ENCODE measurements at regions not wholly inside any gene's neighbourhood (a gene's known extent, or its start where the extent isn't known, plus 50 kb on each side); places are given as distances from the start of the nearest gene placed in this dataset.
"Not testable (repeated sequence)": the region's sequence is repeated elsewhere in the genome, so short reads cannot be mapped to it uniquely, and the experiment has no call there.

DNA sequence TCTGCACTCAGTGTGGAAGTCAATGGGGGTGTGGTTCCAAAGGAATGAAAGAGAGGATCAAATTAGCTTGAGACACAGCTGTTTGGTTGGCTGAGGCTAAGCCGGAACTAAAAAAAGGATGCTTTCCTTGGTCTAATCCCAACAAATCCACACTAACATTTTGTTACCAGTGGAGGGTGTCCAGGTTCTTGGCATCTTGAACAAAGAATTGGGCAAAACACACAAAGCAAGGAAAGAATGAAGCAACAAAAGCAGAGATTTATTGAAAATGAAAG is 278.6 kb upstream of the PLET1 start:
- not testable (repeated sequence) for DNase-seq (ENCODE audit: low read depth)

- no peak for DNase-seq (ENCODE audit: low read depth)
These were observed 279.1 kb upstream of the PLET1 start for GRCh38 chr11:112539741-112540140.

- no peak for DNase-seq (ENCODE audit: low read depth)
These were observed 279.6 kb upstream of the PLET1 start for GRCh38 chr11:112540261-112540660.

DNA sequence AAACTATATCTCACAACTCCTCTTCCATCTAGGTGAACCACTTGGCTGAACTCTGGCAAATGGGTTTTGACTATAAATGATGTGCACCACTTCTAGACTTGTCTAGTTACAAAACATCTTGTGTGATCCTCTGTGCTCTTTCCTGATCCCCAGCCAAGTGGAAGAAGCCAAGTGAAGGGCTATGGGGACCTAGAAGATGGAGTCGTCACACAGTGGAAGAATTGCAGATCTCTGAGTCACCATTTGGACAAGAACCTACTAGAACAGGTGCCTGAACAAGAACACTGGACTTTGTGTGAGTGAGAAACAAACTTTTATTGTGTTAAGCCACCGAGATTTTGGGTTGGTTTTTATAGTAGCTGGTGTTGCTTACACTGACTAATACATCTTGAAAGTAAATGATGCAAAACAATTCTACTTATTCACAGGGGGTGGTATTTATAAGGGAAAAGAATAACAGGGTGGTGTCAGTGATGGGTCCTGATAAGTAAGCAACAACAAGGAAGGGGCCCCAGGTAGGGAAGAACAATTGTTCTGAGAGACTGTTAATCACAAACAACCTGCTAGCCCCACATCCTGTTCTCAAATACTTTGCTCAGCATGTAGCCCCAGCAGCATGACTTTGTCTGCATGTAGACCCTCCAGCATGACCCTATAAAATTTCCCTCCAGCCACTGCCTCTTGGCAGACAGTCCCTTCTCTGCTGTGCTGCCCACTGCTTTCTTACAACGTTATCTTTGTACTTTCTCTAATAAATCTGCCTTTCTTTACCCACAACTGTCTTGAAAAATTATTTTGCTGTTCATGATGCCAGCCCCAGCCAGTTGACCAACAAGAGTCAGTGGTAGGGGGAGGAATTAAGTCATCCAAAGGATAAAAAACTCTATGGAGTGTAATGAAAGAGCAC is 280.7 kb upstream of the PLET1 start:
- DNase-seq (ENCODE audit: low read depth): peak; percentile 35

GRCh38 chr11:112542479-112542878 is 281.8 kb upstream of the PLET1 start:
- no peak for DNase-seq (ENCODE audit: low read depth)

- no peak for DNase-seq (ENCODE audit: low read depth)
These were observed 282.7 kb upstream of the PLET1 start for GRCh38 chr11:112543390-112543789.

GRCh38 chr11:112548641-112549040 is 288.0 kb upstream of the PLET1 start:
- DNase-seq (ENCODE audit: low read depth): no peak

DNA sequence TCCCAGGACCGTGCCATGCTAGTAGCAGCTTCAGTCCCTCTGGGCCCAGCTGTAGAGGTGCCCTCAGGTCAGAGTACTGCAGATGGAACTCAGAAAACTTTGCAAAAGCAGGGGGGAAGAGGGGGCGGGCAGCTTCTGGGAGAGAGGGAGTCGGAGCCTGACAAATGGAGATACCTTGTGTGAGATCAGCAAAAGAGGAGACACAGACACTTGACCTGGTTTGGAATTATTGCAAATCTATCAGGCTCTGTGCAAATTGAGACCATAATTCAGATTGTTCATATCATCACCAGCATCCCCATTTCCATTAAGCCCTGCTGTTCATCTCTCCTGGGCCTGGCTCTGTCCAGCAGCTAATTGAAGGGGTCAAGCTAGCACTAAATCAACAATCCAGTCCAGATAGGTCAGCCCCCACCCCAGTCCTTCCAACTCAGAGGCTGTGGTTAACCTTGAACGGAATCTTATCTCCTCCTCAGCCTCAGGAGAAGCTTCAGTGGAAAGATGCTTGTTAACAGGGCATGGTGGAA is 292.6 kb upstream of the PLET1 start:
- no peak for DNase-seq (ENCODE audit: low read depth)

- DNase-seq (ENCODE audit: low read depth): no peak
These were observed 293.9 kb upstream of the PLET1 start for GRCh38 chr11:112554586-112554985.

GRCh38 chr11:112555491-112556364 is 295.1 kb upstream of the PLET1 start:
- no peak for DNase-seq (ENCODE audit: low read depth)

- DNase-seq (ENCODE audit: low read depth): no peak
These were observed 298.0 kb upstream of the PLET1 start for GRCh38 chr11:112558691-112559090.

DNA sequence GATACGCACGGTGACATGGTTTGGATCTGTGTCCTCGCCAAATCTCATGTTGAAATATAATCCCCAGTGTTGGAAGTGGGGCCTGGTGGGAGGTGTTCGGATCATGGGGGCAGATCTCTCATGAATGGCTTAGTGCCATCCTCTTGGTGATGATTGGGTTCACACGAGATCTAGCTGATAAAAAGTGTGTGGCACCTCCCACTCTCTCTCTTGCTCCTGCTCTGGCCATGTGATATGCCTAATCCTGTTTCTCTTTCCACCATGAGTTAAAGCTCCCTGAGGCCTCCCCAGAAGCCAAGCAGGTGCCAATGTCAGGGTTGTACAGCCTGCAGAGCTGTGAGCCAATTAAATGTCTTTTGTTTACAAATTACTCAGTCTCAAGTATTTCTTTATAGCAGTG is 303.1 kb upstream of the PLET1 start:
- no peak for DNase-seq (ENCODE audit: low read depth)

DNA sequence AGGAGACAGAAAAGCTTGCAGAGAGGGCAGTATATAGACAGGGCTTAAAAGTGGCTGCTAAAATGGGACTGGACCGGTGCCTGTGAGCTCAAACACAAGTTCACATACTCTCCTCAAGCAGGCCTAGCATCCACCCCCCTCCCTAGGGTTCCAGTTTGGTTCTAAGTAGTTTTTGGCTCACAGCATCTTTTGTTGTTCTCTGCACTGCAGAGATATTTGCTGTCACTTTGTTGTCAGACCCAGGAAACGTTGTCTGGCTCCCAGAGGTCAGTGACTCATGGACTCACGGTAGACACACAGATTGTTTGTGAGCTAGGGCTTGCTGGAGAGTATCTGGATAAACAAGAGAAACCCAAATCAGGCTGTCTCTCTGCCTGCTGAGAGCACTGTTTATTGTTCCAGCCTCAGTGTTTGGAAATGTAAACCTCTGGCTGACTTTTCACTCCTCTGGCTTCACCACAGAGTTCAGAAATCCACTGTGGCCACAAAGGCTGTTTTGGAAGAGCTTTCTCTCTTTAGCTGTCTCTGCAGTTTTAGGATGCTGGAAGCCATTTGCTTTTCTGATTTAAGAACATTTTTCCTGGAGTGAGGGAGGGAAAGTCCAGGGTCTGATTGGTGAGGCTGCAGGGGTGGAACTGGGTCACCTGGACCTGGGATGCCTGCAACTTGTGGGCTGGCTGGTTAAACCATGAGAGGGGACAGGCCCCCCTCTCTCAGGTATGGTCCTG is 303.7 kb upstream of the PLET1 start:
- peak; percentile 80 for DNase-seq (ENCODE audit: low read depth)

DNA sequence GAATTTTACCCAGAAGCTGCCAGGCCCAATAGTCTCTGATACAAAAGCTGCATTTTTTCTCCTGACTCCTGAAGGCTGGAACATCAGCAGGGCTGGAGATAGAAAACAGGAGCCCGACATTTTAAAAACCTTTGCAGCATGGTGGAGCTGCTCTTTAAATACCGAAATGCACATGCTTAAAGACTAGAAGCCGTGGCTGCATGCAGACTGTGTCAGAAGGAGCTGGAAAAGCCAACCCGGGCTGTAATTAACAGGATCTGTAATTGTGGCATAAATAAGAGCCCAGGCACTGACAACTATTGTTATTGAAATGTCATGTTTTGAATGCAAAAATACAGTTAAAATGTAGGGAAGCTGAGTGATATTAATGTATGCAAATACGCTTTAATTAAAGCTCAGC is 304.9 kb upstream of the PLET1 start:
- DNase-seq (ENCODE audit: low read depth): no peak

- DNase-seq (ENCODE audit: low read depth): no peak
These were observed 305.5 kb upstream of the PLET1 start for GRCh38 chr11:112566124-112566523.

DNA sequence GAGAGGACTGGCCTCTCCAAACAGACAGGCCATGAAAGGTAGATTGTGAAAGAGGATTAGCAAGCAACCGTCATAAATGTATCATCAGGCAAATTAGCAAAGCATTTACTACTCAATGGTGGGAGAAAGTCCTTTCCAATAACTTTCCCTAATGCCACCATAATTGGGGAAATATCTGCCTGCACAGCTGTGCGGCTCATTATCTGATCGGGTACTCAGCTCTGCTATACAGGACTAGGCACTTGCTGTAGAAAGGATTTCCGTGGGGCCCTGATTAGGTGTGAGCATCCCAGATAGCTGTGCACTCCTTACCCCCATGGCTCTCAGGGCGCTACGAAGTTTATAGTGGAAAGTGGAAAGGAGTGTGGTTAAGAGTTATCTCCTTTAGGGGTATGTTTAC is 309.7 kb upstream of the PLET1 start:
- no peak for DNase-seq (ENCODE audit: low read depth)

DNA sequence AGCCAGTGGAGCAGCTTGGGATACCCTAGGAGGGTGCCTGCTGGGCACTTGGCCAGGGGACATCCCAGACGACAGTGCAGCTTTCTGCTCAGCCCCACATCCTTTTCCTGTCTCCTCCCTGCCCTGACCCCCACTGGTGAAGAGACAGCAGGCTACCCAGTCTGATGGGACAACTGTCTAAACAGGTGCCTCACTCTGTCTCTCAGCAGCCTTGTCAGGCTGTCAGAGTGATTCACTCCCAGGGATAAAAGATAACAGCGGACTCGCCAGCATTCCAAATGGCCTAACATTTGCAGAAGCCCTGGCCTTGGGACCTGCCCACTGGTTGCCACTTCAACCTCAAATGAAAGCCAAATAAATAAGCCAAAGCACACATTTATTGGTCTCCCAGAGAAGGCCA is 318.6 kb upstream of the PLET1 start:
- DNase-seq (ENCODE audit: low read depth): no peak

GRCh38 chr11:112580864-112581263 is 320.2 kb upstream of the PLET1 start:
- DNase-seq (ENCODE audit: low read depth): no peak

DNA sequence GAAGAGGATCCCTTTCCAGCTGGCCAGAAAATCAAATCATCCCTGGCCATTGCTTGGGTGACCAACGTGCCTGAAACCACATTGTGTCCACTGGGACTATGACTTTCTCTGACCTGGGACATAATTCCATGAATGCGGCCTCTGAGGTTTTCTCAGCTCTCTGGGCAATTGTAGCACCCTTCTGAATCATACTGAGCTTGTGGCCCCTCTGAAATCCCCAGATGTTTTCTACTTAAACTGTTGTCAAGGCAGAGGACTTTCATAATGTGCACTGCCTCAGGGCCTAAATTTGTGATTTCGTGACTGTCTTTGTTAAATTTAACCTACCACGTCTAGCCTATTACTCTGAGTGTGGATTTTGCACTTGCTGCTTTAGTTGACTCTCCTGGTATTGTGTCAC is 321.1 kb upstream of the PLET1 start:
- DNase-seq (ENCODE audit: low read depth): no peak

DNA sequence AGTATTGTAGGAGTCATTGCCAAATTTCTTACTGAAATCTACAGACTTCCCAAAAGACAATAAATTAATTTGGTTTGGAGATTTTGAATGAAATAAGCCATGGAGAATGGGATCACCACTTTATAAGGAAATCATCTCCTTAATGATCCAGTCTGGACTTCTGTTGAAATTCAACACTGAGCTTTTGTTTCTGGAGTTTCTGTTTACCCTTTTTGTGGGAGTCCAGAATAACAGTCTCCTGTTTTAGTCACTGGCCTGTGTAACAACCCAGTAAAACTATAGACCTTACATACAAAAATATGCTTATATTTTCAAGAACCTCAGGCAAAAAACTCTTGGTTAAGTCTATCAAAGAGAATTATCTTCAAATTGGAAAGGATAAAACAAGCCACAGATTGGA is 321.7 kb upstream of the PLET1 start:
- no peak for DNase-seq (ENCODE audit: low read depth)

- no peak for DNase-seq (ENCODE audit: low read depth)
These were observed 322.7 kb upstream of the PLET1 start for GRCh38 chr11:112583261-112583893.

- DNase-seq (ENCODE audit: low read depth): no peak
These were observed 324.0 kb upstream of the PLET1 start for GRCh38 chr11:112584672-112585071.
